Endothelial cell of umbilical vein (primary cell): ENCODE measurements at regions not wholly inside any gene's neighbourhood (a gene's known extent, or its start where the extent isn't known, plus 50 kb on each side); places are given as distances from the start of the nearest gene placed in this dataset.

Experiments
- BruUV-seq: library from RNA; stranded (reverse); fragments of 400-500 nt; replicated peaks from 2 replicates; lab custom pipeline; 2021; lab: Mats Ljungman, UMichigan
- CTCF ChIA-PET: fragments of 300-600, 350-600 bp; sonication (Branson Sonifier 250); formaldehyde crosslinking; loops from one replicate; lab custom pipeline; 2021; ENCODE audit warnings: antibody characterized with exemption, inconsistent platforms; lab: Charles Lee
- POLR2A ChIA-PET: fragments of 300-600, 350-600 bp; sonication (Branson Sonifier 250); formaldehyde crosslinking; loops from one replicate; lab custom pipeline; 2021; ENCODE audit warnings: antibody characterized with exemption, inconsistent platforms; lab: Charles Lee
- DNase-seq: peaks from one replicate; pipeline ENCODE4 v3.0.0-alpha.2; 2011; ENCODE audit warnings: low read depth, low spot score
- FAIRE-seq: peaks from 2 replicates; lab custom pipeline; 2011; peaks lifted over from hg19 to GRCh38; lab: Jason Lieb, UNC
- H2AFZ ChIP-seq: 2 replicates; pipeline ENCODE4 v1.6.0; 2012; ENCODE audit warnings: low read depth, low read length, control low read depth, inconsistent platforms
- H3K27ac ChIP-seq: 2 replicates; pipeline ENCODE4 v1.5.1; 2011; ENCODE audit warnings: low read depth, mild to moderate bottlenecking, control low read depth, low read length, moderate library complexity; ENCODE audit not compliant: insufficient read depth
- H3K27me3 ChIP-seq, 2 experiments: 2 replicates each; pipeline versions ENCODE4 v1.6.0 to v1.6.1; 2011; ENCODE audit warnings: low read length in 2 of 2, mixed read lengths in 1 of 2; ENCODE audit not compliant: control insufficient read depth in 2 of 2, insufficient read depth in 2 of 2
- H3K36me3 ChIP-seq, 2 experiments: 2 replicates in 1 of 2; 3 replicates in 1 of 2; pipeline ENCODE4 v1.5.1; 2011; ENCODE audit warnings: low read length in 2 of 2, mild to moderate bottlenecking in 1 of 2, moderate library complexity in 1 of 2; ENCODE audit not compliant: control insufficient read depth in 2 of 2, insufficient read depth in 2 of 2; ENCODE audit errors: extremely low read depth in 1 of 2
- H3K4me1 ChIP-seq: 3 replicates; pipeline ENCODE4 v1.5.1; 2011; ENCODE audit warnings: mild to moderate bottlenecking, low read length; ENCODE audit not compliant: control insufficient read depth, insufficient read depth; ENCODE audit errors: extremely low read depth
- H3K4me2 ChIP-seq: 2 replicates; pipeline ENCODE4 v1.6.1; 2011; ENCODE audit warnings: low read length, control low read depth, mixed read lengths; ENCODE audit not compliant: insufficient read depth
- H3K4me3 ChIP-seq, 3 experiments: fragments of 200-600 bp in 1 of 3; sonication (generic), shearing (Covaris generic) in 1 of 3; replicated peaks in 1 of 3; 2 replicates each; pipeline ENCODE4 v1.5.1; 2011 to 2016; ENCODE audit warnings: control low read depth in 3 of 3, low read length in 3 of 3, mild to moderate bottlenecking in 2 of 3, inconsistent platforms in 1 of 3, low read depth in 1 of 3, moderate library complexity in 1 of 3; ENCODE audit not compliant: insufficient read depth in 1 of 3
- H3K79me2 ChIP-seq: 2 replicates; pipeline ENCODE4 v1.6.0; 2012; ENCODE audit warnings: low read length, inconsistent platforms; ENCODE audit not compliant: control insufficient read depth, insufficient read depth
- H3K9ac ChIP-seq: replicated peaks from 2 replicates; pipeline ENCODE3; 2011; ENCODE audit warnings: low read length, control low read depth; ENCODE audit not compliant: insufficient read depth; ENCODE audit errors: extremely low read depth
- H3K9me1 ChIP-seq: replicated peaks from 3 replicates; pipeline ENCODE4 v1.6.0; 2011; ENCODE audit warnings: mild to moderate bottlenecking, low read length; ENCODE audit not compliant: control insufficient read depth, insufficient read depth; ENCODE audit errors: extremely low read depth
- H3K9me3 ChIP-seq: replicated peaks from 2 replicates; pipeline ENCODE4 v1.5.1; 2012; ENCODE audit warnings: low read length, inconsistent platforms; ENCODE audit not compliant: control insufficient read depth, insufficient read depth
- H4K20me1 ChIP-seq: replicated peaks from 2 replicates; pipeline ENCODE3; 2011; ENCODE audit warnings: mild to moderate bottlenecking, low read length; ENCODE audit not compliant: control insufficient read depth, insufficient read depth; ENCODE audit errors: extremely low read depth
- CTCF ChIP-seq, 2 donors: IDR thresholded peaks; 1 replicate in 1 of 2; 2 replicates in 1 of 2; pipeline ENCODE4 v1.5.1; 2011; ENCODE audit warnings: low read length in 2 of 2, mild to moderate bottlenecking in 2 of 2, moderate library complexity in 2 of 2, control low read depth in 1 of 2, inconsistent platforms in 1 of 2, low read depth in 1 of 2; ENCODE audit not compliant: insufficient read depth in 1 of 2; ENCODE audit errors: extremely low read depth in 1 of 2
- EZH2 ChIP-seq: IDR thresholded peaks from 2 replicates; pipeline ENCODE4 v1.6.1; 2012; ENCODE audit warnings: borderline replicate concordance, low read depth, mild to moderate bottlenecking, moderate library complexity, low read length, inconsistent platforms; ENCODE audit not compliant: severe bottlenecking
- FOS ChIP-seq: IDR thresholded peaks from 2 replicates; pipeline ENCODE4 v1.6.1; 2011; ENCODE audit warnings: mild to moderate bottlenecking, low read length, moderate library complexity, borderline replicate concordance; ENCODE audit not compliant: insufficient read depth
- JUN ChIP-seq: IDR thresholded peaks from 2 replicates; pipeline ENCODE4 v1.6.1; 2011; ENCODE audit warnings: borderline replicate concordance, low read depth; ENCODE audit not compliant: insufficient read length, insufficient read depth
- MYC ChIP-seq: IDR thresholded peaks from one replicate; pipeline ENCODE4 v1.6.1; 2011; ENCODE audit warnings: mild to moderate bottlenecking, low read depth, low read length
- dilution Hi-C: fragments of 300-500 bp; cut with MboI; formaldehyde crosslinking; loops from one replicate; pipeline ENCODE4 v1.15.0; 2019; ENCODE audit warnings: low sequenced_read_pairs; ENCODE audit not compliant: extremely low pct_ligation_motif_present
- intact Hi-C: fragments of 100-400 bp; cut with micrococcal nuclease; formaldehyde crosslinking; loops from one replicate; pipeline ENCODE4 v1.10.0; 2022

DNA sequence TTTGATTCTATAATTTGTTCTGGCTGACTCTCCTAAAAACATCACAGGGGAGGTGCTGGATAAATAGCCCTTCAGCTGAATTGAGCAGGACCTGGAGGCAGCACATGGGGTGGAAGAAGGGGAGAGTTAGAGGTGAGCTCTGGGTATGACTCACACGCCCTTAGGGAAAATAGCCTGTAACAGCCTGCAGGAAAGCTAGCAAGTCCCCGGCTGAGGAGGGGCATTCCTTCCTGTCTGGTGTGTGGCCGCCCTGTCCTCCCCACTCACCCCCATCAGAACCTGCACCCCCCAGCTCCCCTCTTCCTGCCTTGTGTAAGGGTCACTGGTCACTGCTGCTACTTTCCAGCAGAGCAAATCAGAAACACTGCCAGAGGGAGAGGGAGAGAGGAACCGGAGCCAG is 187.4 kb downstream of the C16orf95 start:
- H3K79me2 ChIP-seq, result no peaks in the 10 kb centered on the region
- intact Hi-C loops, result no loop called here
- no peaks in the 10 kb centered on the region for H3K36me3 ChIP-seq
- H4K20me1 ChIP-seq, result no peaks in the 10 kb centered on the region
- POLR2A ChIA-PET, result interaction anchor here (0.5 kb wide), 1 partner anchor 15 kb away, joined by 4 read pairs; no protein-coding TSS in a partner anchor
- H3K4me1 ChIP-seq, result peaks cover 2% of the 10 kb centered on the region
- CTCF ChIA-PET, result interaction anchor here (0.8 to 1.8 kb wide), 4 partner anchors 12 to 149 kb away, joined by 3 to 10 read pairs (median 3); no protein-coding TSS in a partner anchor
- dilution Hi-C loops, result no loop called here
- peaks cover 1 to 2% of the 10 kb centered on the region in 2 experiments for H3K27me3 ChIP-seq
- no peaks in the 10 kb centered on the region for H3K9me1 ChIP-seq
- no peak overlapping the region for H3K4me3 ChIP-seq
- no peak for FAIRE-seq
- H3K4me2 ChIP-seq, result no peak overlapping the region
- no peaks in the 10 kb centered on the region for H3K9me3 ChIP-seq
- BruUV-seq, result no TSS peak
- no peak overlapping the region for H3K9ac ChIP-seq
- DNase-seq, result peak; percentile 58
- no peak overlapping the region for H2AFZ ChIP-seq
- no peak overlapping the region for H3K27ac ChIP-seq
- TF ChIP-seq EZH2, result no peak
- no peak for TF ChIP-seq FOS
- TF ChIP-seq MYC, result no peak
- TF ChIP-seq JUN, result no peak
- no peak for TF ChIP-seq CTCF (IDR thresholded peaks at IDR 0.05; ENCODE audit: extremely low read depth in 1 of 2, insufficient read depth in 1 of 2, low read depth in 1 of 2, low read length in 2 of 2)
